ENCODE measurements at regions not wholly inside any gene's neighbourhood (a gene's known extent, or its start where the extent isn't known, plus 50 kb on each side); places are given as distances from the start of the nearest gene placed in this dataset.
A peak's percentile ranks its signal among the peaks of the same experiment; 100 is the strongest.

GRCh38 chr14:59086241-59086882 is 102.1 kb upstream of the DAAM1 start:
- TF ChIP-seq CTCF (IDR thresholded peaks at IDR 0.05) = no peak
- no peak for TF ChIP-seq EZH2phosphoT487 (IDR thresholded peaks at IDR 0.05)
- no peak for TF ChIP-seq EZH2 (IDR thresholded peaks at IDR 0.05)
- peaks cover 10% of the 10 kb centered on the region for H3K4me1 ChIP-seq
- H3K4me1 Mint-ChIP-seq = peaks cover 7% of the 10 kb centered on the region
- no peaks in the 10 kb centered on the region for H3K27me3 ChIP-seq
- H3K27me3 Mint-ChIP-seq (ENCODE audit: insufficient read depth, low read depth) = no peaks in the 10 kb centered on the region
- H4K20me1 ChIP-seq (ENCODE audit: low read depth) = no peaks in the 10 kb centered on the region
- no peak overlapping the region for H3K27ac ChIP-seq
- no peak for DNase-seq (ENCODE audit: low spot score)
- H3K9me3 Mint-ChIP-seq = no peaks in the 10 kb centered on the region
- no peaks in the 10 kb centered on the region for H3K36me3 Mint-ChIP-seq
- no peaks in the 10 kb centered on the region for H3K9me3 ChIP-seq (ENCODE audit: low read depth)
- H3K9ac ChIP-seq = no peak overlapping the region
- no peak overlapping the region for H3K4me3 Mint-ChIP-seq
- no peaks in the 10 kb centered on the region for H3K36me3 ChIP-seq
- peak overlapping the region; percentile 65 for H2AFZ ChIP-seq (replicated peaks)
- H3K27ac Mint-ChIP-seq = peak overlapping the region; percentile 12
- no peak overlapping the region for H3K4me2 ChIP-seq
- H3K4me3 ChIP-seq = no peak overlapping the region
- H3F3A ChIP-seq (ENCODE audit: low read depth) = no peaks in the 10 kb centered on the region
- H3K79me2 ChIP-seq (ENCODE audit: low read depth) = no peaks in the 10 kb centered on the region

GRCh38 chr14:59087240-59087639 is 101.2 kb upstream of the DAAM1 start:
- H3K27me3 ChIP-seq = no peaks in the 10 kb centered on the region
- Mint-ChIP-seq H3K36me3 (no peaks in the 10 kb centered on the region), H3K9me3 (no peaks in the 10 kb centered on the region), H3K27ac (no peak overlapping the region), H3K27me3 (ENCODE audit: insufficient read depth, low read depth) (no peaks in the 10 kb centered on the region), H3K4me1 (peaks cover 7% of the 10 kb centered on the region), H3K4me3 (no peak overlapping the region)
- H3K36me3 ChIP-seq = no peaks in the 10 kb centered on the region
- no peaks in the 10 kb centered on the region for H3K79me2 ChIP-seq (ENCODE audit: low read depth)
- H3K4me3 ChIP-seq = no peak overlapping the region
- no peaks in the 10 kb centered on the region for H4K20me1 ChIP-seq (ENCODE audit: low read depth)
- no peak for DNase-seq (ENCODE audit: low spot score)
- no peak overlapping the region for H2AFZ ChIP-seq (replicated peaks)
- no peaks in the 10 kb centered on the region for H3F3A ChIP-seq (ENCODE audit: low read depth)
- H3K27ac ChIP-seq = no peak overlapping the region
- H3K9me3 ChIP-seq (ENCODE audit: low read depth) = no peaks in the 10 kb centered on the region
- H3K9ac ChIP-seq = no peak overlapping the region
- peaks cover 10% of the 10 kb centered on the region for H3K4me1 ChIP-seq
- TF ChIP-seq EZH2 (IDR thresholded peaks at IDR 0.05) = no peak
- TF ChIP-seq EZH2phosphoT487 (IDR thresholded peaks at IDR 0.05) = no peak
- no peak for TF ChIP-seq CTCF (IDR thresholded peaks at IDR 0.05)
- H3K4me2 ChIP-seq = no peak overlapping the region

DNA sequence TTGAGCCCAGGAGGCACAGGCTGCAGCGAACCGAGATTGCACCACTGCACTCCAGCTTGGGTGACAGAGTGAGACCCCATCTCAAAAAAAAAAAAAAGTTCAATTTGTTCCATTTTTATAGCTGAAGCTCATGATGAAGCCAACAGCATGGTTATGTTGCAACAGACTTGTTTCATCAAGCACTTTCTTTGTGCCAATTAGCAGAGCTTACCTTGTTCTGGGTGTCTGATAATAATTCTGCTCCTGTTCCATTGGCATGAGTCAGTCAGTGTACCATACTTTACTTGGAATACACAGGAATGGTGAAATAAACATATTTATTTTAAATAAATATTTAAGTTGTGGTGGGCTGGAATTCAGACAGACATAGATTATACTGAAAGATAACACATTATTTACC is 100.8 kb upstream of the DAAM1 start:
- Histone ChIP-seq H3K79me2 (ENCODE audit: low read depth) (no peaks in the 10 kb centered on the region), H3K9me3 (ENCODE audit: low read depth) (no peaks in the 10 kb centered on the region), H3F3A (ENCODE audit: low read depth) (no peaks in the 10 kb centered on the region), H3K27ac (no peak overlapping the region), H3K36me3 (no peaks in the 10 kb centered on the region), H2AFZ (replicated peaks) (no peak overlapping the region), H3K9ac (no peak overlapping the region), H3K4me2 (no peak overlapping the region), H3K27me3 (no peaks in the 10 kb centered on the region), H3K4me1 (peaks cover 10% of the 10 kb centered on the region), H4K20me1 (ENCODE audit: low read depth) (no peaks in the 10 kb centered on the region), H3K4me3 (no peak overlapping the region)
- DNase-seq (ENCODE audit: low spot score) = no peak
- peaks cover 7% of the 10 kb centered on the region for H3K4me1 Mint-ChIP-seq
- TF ChIP-seq EZH2phosphoT487 (IDR thresholded peaks at IDR 0.05) (no peak), CTCF (IDR thresholded peaks at IDR 0.05) (no peak)
- H3K4me3 Mint-ChIP-seq = no peak overlapping the region
- H3K36me3 Mint-ChIP-seq = no peaks in the 10 kb centered on the region
- H3K27ac Mint-ChIP-seq = no peak overlapping the region
- no peaks in the 10 kb centered on the region for H3K9me3 Mint-ChIP-seq
- H3K27me3 Mint-ChIP-seq (ENCODE audit: insufficient read depth, low read depth) = no peaks in the 10 kb centered on the region

Measured in neural progenitor cell (in vitro differentiated cells).